Astrocyte of the cerebellum (primary cell): ENCODE measurements at regions not wholly inside any gene's neighbourhood (a gene's known extent, or its start where the extent isn't known, plus 50 kb on each side); places are given as distances from the start of the nearest gene placed in this dataset.

Source experiments
- DNase-seq: peaks from one replicate; pipeline ENCODE4 v3.0.0-alpha.2; 2011; ENCODE audit warnings: low read depth
- H3K4me3 ChIP-seq: 2 replicates; pipeline ENCODE4 v1.5.1; 2011; ENCODE audit warnings: mild to moderate bottlenecking, low read depth, low read length, moderate library complexity
- CTCF ChIP-seq: IDR thresholded peaks from 2 replicates; pipeline ENCODE4 v1.5.1; 2012; ENCODE audit warnings: low read length, low read depth, moderate library complexity, mild to moderate bottlenecking; ENCODE audit errors: missing control alignments
- in situ Hi-C: cut with HindIII; loops from 2 replicates; pipeline ENCODE4 v1.10.0; 2017; ENCODE audit warnings: low sequenced_read_pairs

DNA sequence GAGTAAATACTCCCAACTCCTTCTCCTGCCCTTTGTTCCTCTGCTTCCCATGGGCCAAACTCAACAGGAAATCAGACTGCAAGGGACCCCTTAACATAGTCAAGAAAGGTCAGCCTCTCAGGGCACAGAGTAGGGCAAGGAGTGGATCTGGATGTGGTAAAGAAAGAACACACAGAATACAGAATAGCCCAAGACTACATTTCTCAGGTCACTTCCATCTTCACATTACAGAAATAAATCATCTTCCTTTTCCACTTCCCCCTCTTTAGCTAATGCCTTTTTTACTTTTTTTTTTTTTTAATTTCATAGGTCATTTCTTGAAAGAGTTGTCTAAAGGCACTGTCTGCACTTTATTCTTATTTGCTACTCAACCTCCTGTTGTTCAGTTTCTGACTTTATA is 558.3 kb downstream of the TNS1 start:
- in situ Hi-C loops: no loop called here
- TF ChIP-seq CTCF: no peak
- no peak for DNase-seq
- no peak overlapping the region for H3K4me3 ChIP-seq

DNA sequence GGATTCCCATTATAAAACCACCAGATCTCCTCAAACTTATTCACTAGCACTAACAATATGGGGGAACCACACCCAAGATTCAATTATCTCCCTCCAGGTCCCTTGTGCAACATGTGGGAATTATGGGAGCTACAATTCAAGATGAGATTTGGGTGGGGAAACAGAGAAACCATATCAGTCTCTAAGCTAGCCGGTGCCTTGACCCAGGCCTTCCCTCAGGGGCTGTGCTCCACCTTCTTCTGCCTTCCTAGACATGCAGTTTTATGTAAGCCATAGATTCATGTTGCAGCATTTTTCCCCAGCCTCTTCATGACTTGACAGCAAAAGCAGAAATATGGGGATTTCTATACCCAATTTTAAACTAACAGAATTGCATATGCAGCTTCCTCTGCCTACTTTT is 559.2 kb downstream of the TNS1 start:
- in situ Hi-C loops: no loop called here

DNA sequence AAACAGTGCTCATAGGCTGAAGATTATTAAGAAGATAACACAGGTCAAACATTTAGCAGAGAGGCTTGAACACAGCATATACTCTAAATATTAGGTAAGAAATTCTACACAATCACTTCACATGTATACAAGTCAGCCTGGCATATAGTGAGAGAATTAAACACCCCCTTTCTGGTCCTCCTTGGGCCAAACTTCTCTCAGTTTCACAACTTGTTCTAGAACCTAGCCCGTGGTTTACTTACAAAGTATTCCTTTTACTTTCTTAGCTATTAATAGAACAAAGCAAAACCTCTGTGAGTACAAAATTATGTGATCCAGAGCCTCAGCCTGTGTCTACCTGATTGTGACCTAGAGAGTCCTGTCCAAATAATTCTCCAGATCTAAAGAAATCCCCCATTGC is 562.8 kb downstream of the TNS1 start:
- TF ChIP-seq CTCF: no peak
- in situ Hi-C loops: no loop called here
- no peak for DNase-seq
- H3K4me3 ChIP-seq: no peak overlapping the region

More for the DNA sequence above, 559.2 kb downstream of the TNS1 start:
- no peak for TF ChIP-seq CTCF
- no peak for DNase-seq
- no peak overlapping the region for H3K4me3 ChIP-seq

DNA sequence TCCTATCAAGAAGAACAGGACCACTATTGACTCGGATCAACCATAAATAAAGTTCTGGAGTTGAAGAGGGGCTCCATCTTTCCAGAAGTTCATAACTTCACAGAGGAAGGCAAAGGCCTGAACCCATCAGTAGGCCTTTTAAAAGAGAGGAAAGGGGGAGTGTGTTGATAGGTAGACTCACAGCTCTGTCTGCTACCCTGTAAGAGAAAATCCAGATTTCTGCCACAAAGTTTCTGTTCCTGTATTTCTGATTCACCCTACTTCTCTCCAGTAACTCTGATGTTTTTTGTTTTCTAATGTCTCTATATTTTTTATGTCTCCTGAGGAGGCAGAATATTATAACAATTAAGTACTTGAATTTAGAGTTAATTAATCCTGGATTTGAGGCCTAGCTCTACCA is 564.0 kb downstream of the TNS1 start:
- DNase-seq: no peak
- H3K4me3 ChIP-seq: no peak overlapping the region
- in situ Hi-C loops: no loop called here
- no peak for TF ChIP-seq CTCF

DNA sequence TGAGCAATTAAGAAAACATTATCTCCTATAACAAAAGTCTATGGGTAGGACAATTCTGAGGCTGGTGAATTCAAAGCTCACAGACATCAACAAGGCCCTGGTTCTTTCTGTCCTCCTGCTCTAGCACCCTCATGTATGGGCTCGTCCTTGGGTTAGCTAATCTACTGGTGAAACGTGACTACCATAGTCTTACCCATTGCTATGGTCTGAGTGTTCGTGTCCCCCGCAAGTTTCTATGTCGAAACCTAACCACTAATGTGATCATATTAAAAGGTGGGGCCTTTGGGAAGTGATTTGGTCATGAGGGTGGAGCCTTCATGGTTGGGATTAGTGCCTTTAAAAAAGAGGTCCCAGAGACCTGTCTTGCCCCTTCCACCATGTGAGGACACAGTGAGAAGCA is 564.7 kb downstream of the TNS1 start:
- no peak for TF ChIP-seq CTCF
- DNase-seq: no peak
- H3K4me3 ChIP-seq: no peak overlapping the region
- in situ Hi-C loops: no loop called here

DNA sequence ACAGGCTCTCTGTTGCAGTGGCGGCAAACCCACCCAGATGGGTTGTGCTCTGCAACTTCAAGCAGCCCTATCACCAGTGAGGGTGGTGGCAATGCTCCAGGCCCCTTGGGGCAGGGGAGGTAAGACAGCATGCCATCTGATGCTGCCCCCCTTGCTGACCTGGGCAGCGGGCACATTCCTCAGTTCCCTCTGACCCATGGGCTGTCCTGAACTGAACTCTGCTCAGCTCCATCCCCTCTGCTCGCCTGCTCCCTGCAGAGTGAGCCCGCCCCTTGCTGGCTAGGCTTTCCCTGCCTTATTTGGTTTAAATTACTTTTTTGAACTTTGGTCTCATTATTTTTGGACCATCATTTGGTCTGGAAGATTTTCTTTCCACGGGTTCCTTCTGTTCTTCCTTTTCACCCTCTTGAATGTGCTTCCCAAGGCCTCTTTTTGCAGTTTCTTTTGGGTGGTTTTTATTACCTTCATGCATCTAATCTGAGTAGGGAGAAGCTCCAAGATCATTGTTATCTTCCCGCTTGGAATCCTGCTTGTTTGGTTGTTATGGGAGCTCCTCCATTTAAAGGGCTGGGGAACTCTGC is 565.4 kb downstream of the TNS1 start:
- in situ Hi-C loops: no loop called here
- H3K4me3 ChIP-seq: no peak overlapping the region
- no peak for DNase-seq
- no peak for TF ChIP-seq CTCF

GRCh38 chr2:217436386-217436785 is 566.4 kb downstream of the TNS1 start:
- TF ChIP-seq CTCF: no peak
- no peak for DNase-seq
- no peak overlapping the region for H3K4me3 ChIP-seq
- in situ Hi-C loops: no loop called here
